CD4-positive, alpha-beta T cell (primary cell): ENCODE measurements at regions not wholly inside any gene's neighbourhood (a gene's known extent, or its start where the extent isn't known, plus 50 kb on each side); places are given as distances from the start of the nearest gene placed in this dataset.

Source experiments
- ATAC-seq: fragments of 200-7000 bp; cut with Tn5 transposase; one replicate; pipeline ENCODE4 v1.10.0; 2022; ENCODE audit warnings: mild to moderate bottlenecking; ENCODE audit not compliant: poor library complexity
- CTCF ChIA-PET: fragments of 350-600 bp; sonication (Branson Sonifier 250); formaldehyde crosslinking; loops from one replicate; lab custom pipeline; 2021; ENCODE audit warnings: antibody characterized with exemption, inconsistent platforms; lab: Charles Lee
- POLR2A ChIA-PET: fragments of 350-600 bp; sonication (Branson Sonifier 250); formaldehyde crosslinking; loops from one replicate; lab custom pipeline; 2021; ENCODE audit warnings: antibody characterized with exemption, inconsistent platforms; lab: Charles Lee
- DNase-seq, 14 experiments: peaks; one replicate each; pipeline ENCODE4 v3.0.0-alpha.2; 2013 to 2020; ENCODE audit warnings: mixed read lengths in 2 of 14
- H3K27ac ChIP-seq, 2 donors: one replicate each; pipeline versions ENCODE4 v1.5.1 to v1.7.0; 2013; ENCODE audit warnings: low read length in 2 of 2, low read depth in 1 of 2, mild to moderate bottlenecking in 1 of 2
- H3K27me3 ChIP-seq, 2 experiments: 1 replicate in 1 of 2; 2 replicates in 1 of 2; pipeline versions ENCODE4 v1.6.1 to v1.7.0; 2013; ENCODE audit warnings: low read length in 2 of 2, control low read depth in 1 of 2, mild to moderate bottlenecking in 1 of 2, moderate library complexity in 1 of 2; ENCODE audit not compliant: insufficient read depth in 2 of 2, control insufficient read depth in 1 of 2
- H3K36me3 ChIP-seq: one replicate; pipeline ENCODE4 v1.6.1; 2013; ENCODE audit warnings: low read length, control low read depth; ENCODE audit not compliant: insufficient read depth
- H3K4me1 ChIP-seq: one replicate; pipeline ENCODE4 v1.6.1; 2013; ENCODE audit warnings: low read length, control low read depth; ENCODE audit not compliant: insufficient read depth
- H3K4me3 ChIP-seq: one replicate; pipeline ENCODE4 v1.5.1; 2013; ENCODE audit warnings: mild to moderate bottlenecking, low read length, moderate library complexity
- H3K9me3 ChIP-seq, 2 experiments: 1 replicate in 1 of 2; 2 replicates in 1 of 2; pipeline versions ENCODE4 v1.6.1 to v1.7.0; 2013; ENCODE audit warnings: low read length in 2 of 2, mild to moderate bottlenecking in 2 of 2, control low read depth in 1 of 2, moderate library complexity in 1 of 2; ENCODE audit not compliant: control insufficient read depth in 1 of 2, insufficient read depth in 1 of 2
- H3K27ac Mint-ChIP-seq: one replicate; pipeline ENCODE4 v1.8.0; 2020; ENCODE audit warnings: mixed read lengths
- H3K27me3 Mint-ChIP-seq: one replicate; pipeline ENCODE4 v1.8.0; 2021; ENCODE audit warnings: mixed read lengths
- H3K36me3 Mint-ChIP-seq: one replicate; pipeline ENCODE4 v1.8.0; 2021; ENCODE audit warnings: low read depth, mixed read lengths
- H3K4me1 Mint-ChIP-seq: one replicate; pipeline ENCODE4 v1.8.0; 2021; ENCODE audit warnings: low read depth, mixed read lengths
- H3K4me3 Mint-ChIP-seq: one replicate; pipeline ENCODE4 v1.8.0; 2020; ENCODE audit warnings: mild to moderate bottlenecking, mixed read lengths
- H3K9me3 Mint-ChIP-seq: one replicate; pipeline ENCODE4 v1.8.0; 2020; ENCODE audit warnings: mixed read lengths
- intact Hi-C, 2 experiments: fragments of 100-400 bp; cut with DNase I in 1 of 2; cut with micrococcal nuclease in 1 of 2; formaldehyde crosslinking; loops; one replicate each; pipeline versions ENCODE4 v1.15.1 to v1.9.0; 2023 to 2025; cut with DNase I, micrococcal nuclease
- TF ChIP-seq, protein P1 (sequence below): fragments of 200-600 bp; IDR thresholded peaks from one replicate; pipeline ENCODE4 v1.8.0; 2022; ENCODE audit warnings: antibody characterized with exemption, mild to moderate bottlenecking

DNA sequence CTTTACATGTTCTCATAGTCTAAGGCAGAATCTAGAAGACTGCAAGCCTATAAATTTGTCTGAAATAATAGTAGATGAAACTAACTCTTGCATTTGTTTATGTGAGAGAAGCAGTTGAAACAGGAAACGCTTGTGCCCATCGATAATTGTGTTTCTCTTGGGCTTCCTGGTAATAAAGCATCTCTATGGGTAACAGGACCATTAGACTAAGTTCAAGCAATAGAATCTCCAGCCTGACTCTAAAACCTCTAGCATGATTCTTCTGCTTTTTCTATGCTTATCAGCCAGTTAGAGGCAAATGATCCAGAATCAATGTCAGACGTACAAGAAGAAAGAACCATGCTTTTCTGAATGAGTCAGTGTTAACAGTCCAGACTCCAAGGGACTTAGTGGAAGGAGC, 1734.4 kb downstream of the LRRC4C start:
- ChIA-PET CTCF (no interaction called here), POLR2A (no interaction called here)
- no peak overlapping the region for H3K4me3 Mint-ChIP-seq

DNA sequence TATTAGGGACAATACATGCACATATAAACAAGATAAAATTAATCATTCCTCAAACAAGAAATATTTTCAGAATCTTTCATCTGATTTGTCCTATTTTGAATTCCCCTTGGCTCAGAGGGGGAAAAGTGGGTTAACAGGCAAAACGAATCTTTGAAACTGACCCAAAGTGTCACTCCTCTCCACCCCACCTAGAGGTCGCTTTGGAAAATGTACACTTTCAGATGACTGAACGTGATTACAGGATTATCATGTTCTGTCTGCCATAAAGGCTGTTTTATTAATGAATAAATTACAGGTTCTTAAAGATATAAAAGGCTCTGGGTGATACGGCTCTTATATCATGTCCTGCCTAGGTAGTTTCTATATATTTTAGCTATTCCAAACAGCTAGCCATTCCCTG, 1735.0 kb downstream of the LRRC4C start:
- Mint-ChIP-seq H3K27me3 (no peaks in the 10 kb centered on the region), H3K4me3 (no peak overlapping the region)

More for the DNA sequence above, 1734.4 kb downstream of the LRRC4C start:
- Mint-ChIP-seq H3K27me3 (no peaks in the 10 kb centered on the region), H3K36me3 (no peaks in the 10 kb centered on the region), H3K4me1 (no peaks in the 10 kb centered on the region), H3K9me3 (peaks cover 16% of the 10 kb centered on the region), H3K27ac (no peak overlapping the region)
- ATAC-seq (no peak), DNase-seq (no peak)
- intact Hi-C loops: no loop called here
- TF ChIP-seq, protein P1, sequence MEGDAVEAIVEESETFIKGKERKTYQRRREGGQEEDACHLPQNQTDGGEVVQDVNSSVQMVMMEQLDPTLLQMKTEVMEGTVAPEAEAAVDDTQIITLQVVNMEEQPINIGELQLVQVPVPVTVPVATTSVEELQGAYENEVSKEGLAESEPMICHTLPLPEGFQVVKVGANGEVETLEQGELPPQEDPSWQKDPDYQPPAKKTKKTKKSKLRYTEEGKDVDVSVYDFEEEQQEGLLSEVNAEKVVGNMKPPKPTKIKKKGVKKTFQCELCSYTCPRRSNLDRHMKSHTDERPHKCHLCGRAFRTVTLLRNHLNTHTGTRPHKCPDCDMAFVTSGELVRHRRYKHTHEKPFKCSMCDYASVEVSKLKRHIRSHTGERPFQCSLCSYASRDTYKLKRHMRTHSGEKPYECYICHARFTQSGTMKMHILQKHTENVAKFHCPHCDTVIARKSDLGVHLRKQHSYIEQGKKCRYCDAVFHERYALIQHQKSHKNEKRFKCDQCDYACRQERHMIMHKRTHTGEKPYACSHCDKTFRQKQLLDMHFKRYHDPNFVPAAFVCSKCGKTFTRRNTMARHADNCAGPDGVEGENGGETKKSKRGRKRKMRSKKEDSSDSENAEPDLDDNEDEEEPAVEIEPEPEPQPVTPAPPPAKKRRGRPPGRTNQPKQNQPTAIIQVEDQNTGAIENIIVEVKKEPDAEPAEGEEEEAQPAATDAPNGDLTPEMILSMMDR: no peak
- H3K9me3 ChIP-seq: peaks cover 5% of the 10 kb centered on the region in 2 experiments
- no peaks in the 10 kb centered on the region for H3K36me3 ChIP-seq
- H3K4me1 ChIP-seq: no peaks in the 10 kb centered on the region
- H3K27ac ChIP-seq: no peak overlapping the region
- no peaks in the 10 kb centered on the region for H3K27me3 ChIP-seq
- H3K4me3 ChIP-seq: no peak overlapping the region

DNA sequence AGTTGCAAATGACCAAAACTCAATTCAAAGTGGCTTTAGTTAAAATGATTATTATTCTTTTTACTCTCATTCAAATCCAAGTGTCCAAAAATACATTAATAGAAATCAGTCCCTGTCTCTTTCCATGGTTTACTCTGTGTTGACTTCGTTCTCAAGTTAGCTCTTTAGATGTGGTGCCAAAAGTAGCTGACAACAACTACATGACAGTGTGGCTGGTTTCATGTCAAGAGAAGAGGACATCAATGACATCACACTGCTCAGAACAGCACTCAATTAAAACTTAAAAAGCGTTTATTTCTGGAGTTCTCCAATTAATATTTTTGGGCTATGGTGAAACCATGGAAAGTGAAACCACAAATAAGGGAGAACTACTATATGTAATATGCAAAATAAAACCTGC, 1746.9 kb downstream of the LRRC4C start:
- POLR2A ChIA-PET: no interaction called here
- CTCF ChIA-PET: no interaction called here

More for the DNA sequence above, 1735.0 kb downstream of the LRRC4C start:
- Mint-ChIP-seq H3K9me3 (peaks cover 13% of the 10 kb centered on the region), H3K36me3 (no peaks in the 10 kb centered on the region), H3K27ac (no peak overlapping the region), H3K4me1 (no peaks in the 10 kb centered on the region)
- no peak overlapping the region for H3K27ac ChIP-seq
- ChIA-PET POLR2A (no interaction called here), CTCF (no interaction called here)
- H3K9me3 ChIP-seq: peaks cover 5% of the 10 kb centered on the region in 2 experiments
- TF ChIP-seq, protein P1: no peak
- H3K4me1 ChIP-seq: no peaks in the 10 kb centered on the region
- ATAC-seq (no peak), DNase-seq (no peak)
- intact Hi-C loops: no loop called here
- no peak overlapping the region for H3K4me3 ChIP-seq
- no peaks in the 10 kb centered on the region for H3K36me3 ChIP-seq
- no peaks in the 10 kb centered on the region for H3K27me3 ChIP-seq

More for the DNA sequence above, 1746.9 kb downstream of the LRRC4C start:
- TF ChIP-seq, protein P1: no peak
- Mint-ChIP-seq H3K9me3 (peaks cover 10% of the 10 kb centered on the region), H3K27me3 (no peaks in the 10 kb centered on the region), H3K36me3 (no peaks in the 10 kb centered on the region), H3K4me1 (no peaks in the 10 kb centered on the region), H3K4me3 (no peak overlapping the region), H3K27ac (no peak overlapping the region)
- ATAC-seq (no peak), DNase-seq (no peak)
- Histone ChIP-seq H3K27ac (no peak overlapping the region), H3K4me1 (no peaks in the 10 kb centered on the region), H3K36me3 (no peaks in the 10 kb centered on the region), H3K4me3 (no peak overlapping the region), H3K27me3 (no peaks in the 10 kb centered on the region), H3K9me3 (peaks cover 6 to 8% of the 10 kb centered on the region in 2 experiments)
- intact Hi-C loops: no loop called here
